Keratinocyte (primary cell): ENCODE measurements at regions not wholly inside any gene's neighbourhood (a gene's known extent, or its start where the extent isn't known, plus 50 kb on each side); places are given as distances from the start of the nearest gene placed in this dataset.

Experiments used
- DNase-seq: peaks from one replicate; pipeline ENCODE4 v3.0.0-alpha.2; 2011; ENCODE audit warnings: low read depth, missing footprints, low spot score
- FAIRE-seq: peaks from 2 replicates; lab custom pipeline; 2011; peaks lifted over from hg19 to GRCh38; lab: Jason Lieb, UNC
- H2AFZ ChIP-seq: 2 replicates; pipeline ENCODE4 v1.6.0; 2012; ENCODE audit warnings: low read length, control low read depth, inconsistent platforms; ENCODE audit not compliant: control insufficient read depth
- H3K27ac ChIP-seq: 2 replicates; pipeline ENCODE4 v1.5.1; 2011; ENCODE audit warnings: low read length; ENCODE audit not compliant: control insufficient read depth, insufficient read depth
- H3K27me3 ChIP-seq: 3 replicates; pipeline ENCODE4 v1.6.0; 2011; ENCODE audit warnings: low read length; ENCODE audit not compliant: control insufficient read depth, insufficient read depth; ENCODE audit errors: extremely low read depth
- H3K36me3 ChIP-seq, 2 experiments: 2 replicates in 1 of 2; 3 replicates in 1 of 2; pipeline ENCODE4 v1.5.1; 2011; ENCODE audit warnings: low read length in 2 of 2, mild to moderate bottlenecking in 1 of 2; ENCODE audit not compliant: control insufficient read depth in 2 of 2, insufficient read depth in 2 of 2; ENCODE audit errors: extremely low read depth in 1 of 2
- H3K4me1 ChIP-seq: 3 replicates; pipeline ENCODE4 v1.5.1; 2011; ENCODE audit warnings: low read length; ENCODE audit not compliant: control insufficient read depth, insufficient read depth; ENCODE audit errors: extremely low read depth
- H3K4me2 ChIP-seq: 3 replicates; pipeline ENCODE4 v1.6.0; 2011; ENCODE audit warnings: low read depth, low read length; ENCODE audit not compliant: control insufficient read depth, insufficient read depth; ENCODE audit errors: extremely low read depth
- H3K4me3 ChIP-seq, 3 experiments: fragments of 200-600 bp in 1 of 3; sonication (generic) in 1 of 3; 2 replicates in 2 of 3; 3 replicates in 1 of 3; pipeline ENCODE4 v1.5.1; 2011 to 2016; ENCODE audit warnings: low read length in 3 of 3, mild to moderate bottlenecking in 3 of 3, control low read depth in 2 of 3, inconsistent platforms in 1 of 3, low read depth in 1 of 3, mixed read lengths in 1 of 3, mixed run types in 1 of 3, moderate library complexity in 1 of 3; ENCODE audit not compliant: control insufficient read depth in 2 of 3, insufficient read depth in 2 of 3; ENCODE audit errors: extremely low read depth in 1 of 3
- H3K79me2 ChIP-seq: 2 replicates; pipeline ENCODE4 v1.6.0; 2012; ENCODE audit warnings: low read length; ENCODE audit not compliant: control insufficient read depth, insufficient read depth
- H3K9ac ChIP-seq: 3 replicates; pipeline ENCODE4 v1.6.0; 2011; ENCODE audit warnings: low read length; ENCODE audit not compliant: control insufficient read depth, insufficient read depth; ENCODE audit errors: extremely low read depth
- H3K9me1 ChIP-seq: 3 replicates; pipeline ENCODE4 v1.6.0; 2011; ENCODE audit warnings: low read length; ENCODE audit not compliant: control insufficient read depth, insufficient read depth; ENCODE audit errors: extremely low read depth
- H3K9me3 ChIP-seq: 2 replicates; pipeline ENCODE4 v1.5.1; 2012; ENCODE audit warnings: low read depth, low read length; ENCODE audit not compliant: control insufficient read depth
- H4K20me1 ChIP-seq: 3 replicates; pipeline ENCODE4 v1.6.0; 2011; ENCODE audit warnings: low read length; ENCODE audit not compliant: control insufficient read depth, insufficient read depth; ENCODE audit errors: extremely low read depth
- EZH2 ChIP-seq: IDR thresholded peaks from one replicate; pipeline ENCODE4 v1.6.1; 2012; ENCODE audit warnings: inconsistent platforms, mild to moderate bottlenecking, low read length, moderate library complexity
- dilution Hi-C: fragments of 300-500 bp; cut with MboI; formaldehyde crosslinking; loops from one replicate; pipeline ENCODE4 v1.7.0; 2020; ENCODE audit warnings: low sequenced_read_pairs; ENCODE audit not compliant: extremely low pct_ligation_motif_present
- TF ChIP-seq, protein P1 (sequence below), 3 experiments: IDR thresholded peaks in 1 of 3; conservative IDR thresholded peaks in 1 of 3; optimal IDR thresholded peaks in 1 of 3; 2 replicates in 2 of 3; 3 replicates in 1 of 3; pipeline versions ENCODE3 to v1.5.1; 2011; ENCODE audit warnings: low read length in 3 of 3, mild to moderate bottlenecking in 3 of 3, moderate library complexity in 2 of 3, control low read depth in 1 of 3, inconsistent platforms in 1 of 3; ENCODE audit not compliant: insufficient read depth in 2 of 3; ENCODE audit errors: extremely low read depth in 1 of 3

DNA sequence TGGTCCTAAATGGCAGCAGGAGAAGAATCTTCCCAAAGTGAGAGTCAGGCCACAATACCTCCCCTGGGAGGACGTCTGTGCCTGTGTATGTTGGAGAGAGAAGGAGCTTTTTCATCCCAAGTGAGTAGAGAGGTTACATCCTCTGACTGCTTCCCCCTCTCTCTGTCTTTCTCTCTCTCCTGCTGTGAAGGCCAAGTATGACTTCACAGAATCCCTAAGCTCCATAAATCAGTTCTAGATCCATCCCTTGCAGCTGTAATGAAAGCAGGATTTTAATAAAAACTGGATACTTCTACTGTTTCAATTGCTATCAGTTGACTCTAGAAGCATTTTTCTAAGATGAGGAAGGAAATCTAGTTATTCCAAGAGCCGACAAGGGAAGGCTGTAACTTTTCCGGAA lies 389.1 kb upstream of the PROK2 start:
- no peaks in the 10 kb centered on the region for H3K36me3 ChIP-seq
- DNase-seq = no peak
- no peak overlapping the region for H2AFZ ChIP-seq
- no peak overlapping the region for H3K4me2 ChIP-seq
- dilution Hi-C loops = no loop called here
- H3K4me3 ChIP-seq = no peak overlapping the region
- H3K4me1 ChIP-seq = peaks cover 13% of the 10 kb centered on the region
- no peaks in the 10 kb centered on the region for H4K20me1 ChIP-seq
- no peaks in the 10 kb centered on the region for H3K9me1 ChIP-seq
- H3K9me3 ChIP-seq = no peaks in the 10 kb centered on the region
- TF ChIP-seq, protein P1, sequence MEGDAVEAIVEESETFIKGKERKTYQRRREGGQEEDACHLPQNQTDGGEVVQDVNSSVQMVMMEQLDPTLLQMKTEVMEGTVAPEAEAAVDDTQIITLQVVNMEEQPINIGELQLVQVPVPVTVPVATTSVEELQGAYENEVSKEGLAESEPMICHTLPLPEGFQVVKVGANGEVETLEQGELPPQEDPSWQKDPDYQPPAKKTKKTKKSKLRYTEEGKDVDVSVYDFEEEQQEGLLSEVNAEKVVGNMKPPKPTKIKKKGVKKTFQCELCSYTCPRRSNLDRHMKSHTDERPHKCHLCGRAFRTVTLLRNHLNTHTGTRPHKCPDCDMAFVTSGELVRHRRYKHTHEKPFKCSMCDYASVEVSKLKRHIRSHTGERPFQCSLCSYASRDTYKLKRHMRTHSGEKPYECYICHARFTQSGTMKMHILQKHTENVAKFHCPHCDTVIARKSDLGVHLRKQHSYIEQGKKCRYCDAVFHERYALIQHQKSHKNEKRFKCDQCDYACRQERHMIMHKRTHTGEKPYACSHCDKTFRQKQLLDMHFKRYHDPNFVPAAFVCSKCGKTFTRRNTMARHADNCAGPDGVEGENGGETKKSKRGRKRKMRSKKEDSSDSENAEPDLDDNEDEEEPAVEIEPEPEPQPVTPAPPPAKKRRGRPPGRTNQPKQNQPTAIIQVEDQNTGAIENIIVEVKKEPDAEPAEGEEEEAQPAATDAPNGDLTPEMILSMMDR (optimal IDR thresholded peaks at IDR 0.05 in 1 of 3, IDR thresholded peaks at IDR 0.05 in 1 of 3, conservative IDR thresholded peaks at IDR 0.05 in 1 of 3; ENCODE audit: extremely low read depth in 1 of 3, insufficient read depth in 2 of 3, low read length in 3 of 3) = no peak
- no peak for TF ChIP-seq EZH2
- no peak for FAIRE-seq
- no peak overlapping the region for H3K9ac ChIP-seq
- H3K27me3 ChIP-seq = peaks cover 27% of the 10 kb centered on the region
- H3K79me2 ChIP-seq = no peaks in the 10 kb centered on the region
- H3K27ac ChIP-seq = no peak overlapping the region

DNA sequence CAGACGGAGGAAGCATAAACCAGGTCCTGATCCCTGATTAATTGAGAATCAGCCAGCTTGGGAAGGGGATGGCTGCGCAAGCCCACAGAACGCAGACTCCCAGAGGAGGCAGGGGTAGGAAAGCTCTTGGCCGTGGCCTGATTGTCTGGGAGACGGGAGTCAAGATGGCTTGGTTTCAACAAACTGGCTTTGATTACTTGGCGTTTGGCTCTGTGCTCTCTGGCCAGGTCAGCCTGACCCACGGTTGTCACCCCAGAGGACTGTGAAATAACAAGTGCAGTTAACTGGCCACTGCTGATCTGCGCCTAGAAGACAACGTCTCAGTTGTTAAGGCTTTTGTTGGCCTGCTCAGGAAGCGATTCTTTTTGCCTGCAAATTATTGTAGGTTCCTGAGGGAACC lies 387.0 kb upstream of the PROK2 start:
- Histone ChIP-seq H3K36me3 (no peaks in the 10 kb centered on the region), H3K79me2 (no peaks in the 10 kb centered on the region), H3K4me2 (no peak overlapping the region), H3K27ac (no peak overlapping the region), H3K9me1 (no peaks in the 10 kb centered on the region), H3K4me1 (peaks cover 4% of the 10 kb centered on the region), H3K9me3 (no peaks in the 10 kb centered on the region), H4K20me1 (no peaks in the 10 kb centered on the region), H3K9ac (no peak overlapping the region), H2AFZ (no peak overlapping the region), H3K27me3 (peaks cover 21% of the 10 kb centered on the region), H3K4me3 (no peak overlapping the region)
- no peak for TF ChIP-seq EZH2
- TF ChIP-seq, protein P1 (optimal IDR thresholded peaks at IDR 0.05 in 1 of 3, IDR thresholded peaks at IDR 0.05 in 1 of 3, conservative IDR thresholded peaks at IDR 0.05 in 1 of 3; ENCODE audit: extremely low read depth in 1 of 3, insufficient read depth in 2 of 3, low read length in 3 of 3) = no peak
- FAIRE-seq = no peak
- dilution Hi-C loops = no loop called here
- DNase-seq = no peak
